Stimulated activated CD8-positive, alpha-beta memory T cell treated with anti-CD3 and anti-CD28 coated beads, Interleukin-4, amount 100 ng/mL, for 48 hours (primary cell): ENCODE measurements at regions not wholly inside any gene's neighbourhood (a gene's known extent, or its start where the extent isn't known, plus 50 kb on each side); places are given as distances from the start of the nearest gene placed in this dataset.

Experiments used
- DNase-seq: peaks from one replicate; pipeline ENCODE4 v3.0.0-alpha.2; 2020

DNA sequence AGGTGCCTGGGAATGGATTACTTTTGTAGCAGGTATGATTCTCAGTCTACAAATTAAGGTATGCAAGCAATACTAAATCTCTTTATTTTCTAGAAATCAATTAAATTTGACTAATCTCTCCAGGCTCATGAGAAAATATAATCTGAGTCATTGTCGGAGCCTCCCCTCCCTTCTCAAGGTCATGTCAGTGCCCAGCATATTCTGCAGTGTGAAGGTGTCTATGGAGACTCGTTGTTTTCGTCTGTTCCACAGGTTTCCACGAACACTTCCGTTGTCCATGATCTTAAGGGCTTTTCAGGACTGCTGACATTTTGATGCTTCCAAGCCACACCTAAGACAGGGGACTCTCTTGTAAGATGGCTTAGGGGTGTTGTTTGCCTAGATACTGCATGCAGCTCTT lies 56.6 kb upstream of the SCOC start:
- no peak for DNase-seq

DNA sequence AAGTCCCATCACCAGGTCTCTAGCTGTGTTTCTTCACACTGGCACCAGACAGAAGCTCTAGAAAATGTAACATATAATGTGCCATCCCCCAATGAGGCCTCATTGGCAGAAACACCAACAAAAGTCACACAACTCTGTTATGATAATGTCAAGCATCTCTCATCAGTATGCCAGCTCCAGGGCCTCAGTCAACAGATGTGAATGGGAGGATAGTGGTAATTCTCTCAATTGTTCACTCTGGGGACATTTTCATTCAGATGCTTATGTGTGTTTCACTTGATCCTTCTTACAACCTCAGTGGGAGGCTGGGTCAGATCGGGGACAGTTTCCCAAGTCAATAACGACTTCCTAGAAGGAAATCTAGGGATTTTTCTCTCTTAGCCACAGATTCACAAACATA lies 57.5 kb upstream of the SCOC start:
- DNase-seq: no peak

DNA sequence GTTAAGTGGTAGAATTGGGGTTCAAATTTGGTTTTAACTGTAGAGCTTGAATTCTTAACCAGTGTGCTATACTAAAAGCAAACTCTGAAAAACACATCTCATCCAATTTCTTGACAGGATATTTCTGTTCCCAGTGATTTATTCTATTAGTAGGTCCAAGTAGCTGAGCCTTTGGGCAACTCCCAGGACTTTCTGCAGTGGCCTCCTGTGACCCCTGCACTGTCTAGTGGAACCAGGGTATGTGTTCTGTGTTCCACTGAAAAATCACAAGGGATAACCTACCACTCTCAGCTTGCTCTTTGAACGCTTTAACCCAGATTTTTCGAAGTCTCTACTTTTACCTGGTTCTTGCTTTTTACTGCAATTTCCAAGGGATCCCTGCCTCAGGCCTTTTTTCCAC lies 58.0 kb upstream of the SCOC start:
- DNase-seq: no peak

DNA sequence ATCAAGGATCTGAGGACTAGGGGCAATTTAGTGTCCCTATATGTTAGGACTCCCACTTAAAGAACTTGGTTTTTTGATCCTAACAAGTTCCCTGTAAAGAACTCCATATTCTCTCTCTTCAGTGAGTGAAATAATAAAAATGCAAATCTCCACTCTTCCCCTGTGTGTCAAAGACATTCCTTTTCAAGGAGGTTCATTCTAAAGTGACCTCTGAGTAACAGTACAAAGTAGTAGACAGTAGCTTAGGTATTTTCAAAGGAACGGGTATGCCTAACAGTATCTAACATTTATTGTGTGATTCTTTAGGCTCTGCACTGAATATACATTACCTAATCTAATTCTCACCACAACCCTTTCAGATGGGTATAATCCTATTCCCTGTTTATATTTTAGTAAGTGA lies 58.4 kb upstream of the SCOC start:
- DNase-seq: no peak

DNA sequence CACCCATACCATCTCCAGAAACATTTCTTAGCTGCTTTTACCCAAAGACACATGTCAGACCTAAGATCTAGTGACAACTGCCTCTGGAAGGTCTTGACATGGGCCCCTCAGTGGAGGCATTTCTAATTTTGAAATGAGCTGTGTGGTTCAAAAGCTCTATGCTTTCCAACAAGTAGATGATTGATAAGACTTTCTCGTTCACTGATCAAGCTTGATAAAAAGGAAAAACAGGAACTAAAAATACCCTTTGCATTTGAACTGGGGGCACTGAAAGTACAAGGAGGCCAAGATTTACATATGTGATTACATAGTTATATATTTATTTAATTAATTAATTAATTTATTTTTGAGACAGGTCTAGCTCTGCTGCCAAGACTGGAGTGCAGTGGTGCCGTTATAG lies 61.3 kb upstream of the SCOC start:
- no peak for DNase-seq

DNA sequence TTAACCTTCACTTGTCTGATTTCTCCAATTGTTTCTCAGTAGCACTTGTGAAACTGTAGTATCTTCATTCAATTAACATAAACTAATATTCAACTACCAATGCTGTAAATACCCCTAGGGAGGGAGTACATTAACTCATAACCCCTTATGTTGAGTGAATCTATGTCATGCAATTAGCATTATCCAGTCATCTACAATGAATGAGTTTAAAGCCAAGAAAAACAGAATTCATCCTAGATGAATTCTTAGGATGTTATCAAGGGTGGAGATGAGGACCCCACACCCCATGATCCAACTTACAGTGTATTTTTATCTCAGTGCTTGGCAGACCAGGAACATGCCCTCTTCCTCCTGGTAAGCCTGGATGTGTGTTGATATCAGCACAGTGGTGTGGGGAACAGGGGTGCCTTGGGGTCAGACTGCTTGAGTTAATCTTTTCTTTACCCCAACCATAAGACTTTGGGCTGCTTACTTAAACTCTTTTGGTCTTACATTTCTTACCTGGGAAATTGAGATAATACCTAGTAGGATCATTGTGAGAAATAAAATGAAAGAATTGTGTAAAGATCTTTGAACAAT lies 62.1 kb upstream of the SCOC start:
- no peak for DNase-seq

- DNase-seq: no peak
These were observed 64.1 kb upstream of the SCOC start for GRCh38 chr4:140309124-140309870.

GRCh38 chr4:140308366-140309123 lies 64.9 kb upstream of the SCOC start:
- no peak for DNase-seq

- no peak for DNase-seq
These were observed 68.4 kb upstream of the SCOC start for GRCh38 chr4:140305053-140305452.

DNA sequence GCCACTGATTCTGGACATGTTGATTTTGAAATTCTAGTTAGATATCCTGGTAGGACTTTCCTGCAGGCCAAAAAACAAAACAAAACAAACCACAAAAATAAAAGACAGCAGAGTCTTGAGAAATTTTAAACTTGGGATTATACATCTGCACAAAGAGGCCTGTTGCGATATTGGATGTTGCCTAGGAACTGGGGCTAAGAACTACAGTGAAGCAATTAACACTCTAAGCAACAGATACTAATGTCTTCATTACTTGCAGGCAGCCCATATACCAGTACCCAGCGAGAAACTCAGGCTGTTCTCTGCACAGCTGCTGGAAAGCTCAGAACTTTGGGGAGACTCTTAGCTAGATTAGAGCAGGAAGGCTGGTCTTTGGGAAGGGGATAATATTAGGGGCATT lies 69.1 kb upstream of the SCOC start:
- no peak for DNase-seq

GRCh38 chr4:140302151-140302859 lies 71.1 kb upstream of the SCOC start:
- DNase-seq: no peak

DNA sequence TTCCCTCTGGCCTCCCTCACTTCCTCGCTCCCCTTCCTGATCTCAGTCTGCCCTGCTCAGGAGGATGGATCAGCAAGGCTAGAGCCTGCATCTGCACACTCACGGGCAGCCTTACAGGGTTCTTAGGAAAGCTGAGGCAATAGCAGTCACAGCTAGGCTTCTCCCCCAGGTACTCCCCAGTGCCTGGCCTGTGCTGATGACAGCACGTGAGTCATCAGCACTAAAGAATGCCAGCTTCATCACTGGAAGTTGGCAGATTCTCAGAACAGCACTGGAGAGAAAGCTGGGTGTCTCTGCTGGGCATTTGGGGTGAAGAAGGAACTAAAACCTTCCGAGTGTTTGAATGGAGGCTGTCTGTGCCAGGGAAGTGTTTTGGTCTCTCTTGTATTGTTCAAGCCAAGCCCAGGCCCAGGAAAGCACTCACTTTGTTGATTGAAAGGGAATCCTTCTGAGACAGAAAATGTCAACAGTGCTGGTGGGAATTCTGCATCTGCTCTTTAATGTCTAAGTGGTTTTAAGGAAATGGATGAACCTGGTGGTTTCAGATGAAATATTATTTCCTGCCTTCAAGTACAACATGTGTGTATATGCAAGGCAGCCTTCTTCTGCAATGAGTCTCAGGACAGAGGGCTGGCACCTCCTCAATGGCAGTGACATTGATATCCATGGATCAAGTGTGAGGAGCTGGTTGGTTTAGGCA lies 73.0 kb upstream of the SCOC start:
- DNase-seq: peak; percentile 25

DNA sequence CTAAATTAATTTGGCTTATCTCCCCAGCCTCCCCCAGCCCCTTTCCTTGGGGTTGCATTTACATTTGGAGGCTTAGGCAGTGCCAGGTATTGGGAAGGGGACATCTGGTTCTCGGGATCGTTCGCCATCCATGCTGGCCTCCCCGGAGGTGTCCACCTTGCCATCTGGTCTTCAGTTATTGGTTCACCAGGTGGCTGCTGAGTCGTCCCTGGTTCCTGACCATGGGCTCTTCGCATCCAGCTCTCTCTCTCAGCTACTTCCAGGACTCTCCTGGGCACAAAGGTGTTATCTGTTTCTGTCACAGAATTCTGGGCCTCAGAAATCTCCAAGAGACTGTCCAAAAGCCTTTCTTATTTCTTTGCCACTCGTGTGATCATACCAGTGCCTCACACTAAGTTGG lies 75.4 kb upstream of the SCOC start:
- no peak for DNase-seq

DNA sequence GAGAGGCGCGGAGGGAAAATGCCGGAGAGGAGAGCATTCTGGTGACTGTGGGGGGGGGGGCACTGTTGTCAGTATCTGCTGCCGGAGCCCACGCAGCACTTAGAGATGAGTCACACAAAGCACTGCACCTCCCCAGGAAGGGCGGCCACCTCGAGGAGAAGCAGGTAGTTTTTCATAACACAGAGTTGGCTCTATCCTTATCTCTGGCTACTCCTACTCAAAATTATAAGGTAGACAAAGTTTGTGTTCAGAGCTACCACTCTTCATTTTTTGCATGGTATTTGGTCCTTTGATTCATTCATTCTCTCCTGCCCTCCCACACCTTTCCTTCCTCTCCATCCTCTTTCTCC lies 76.2 kb upstream of the SCOC start:
- no peak for DNase-seq

- DNase-seq: no peak
These were observed 76.9 kb upstream of the SCOC start for GRCh38 chr4:140296335-140297220.

DNA sequence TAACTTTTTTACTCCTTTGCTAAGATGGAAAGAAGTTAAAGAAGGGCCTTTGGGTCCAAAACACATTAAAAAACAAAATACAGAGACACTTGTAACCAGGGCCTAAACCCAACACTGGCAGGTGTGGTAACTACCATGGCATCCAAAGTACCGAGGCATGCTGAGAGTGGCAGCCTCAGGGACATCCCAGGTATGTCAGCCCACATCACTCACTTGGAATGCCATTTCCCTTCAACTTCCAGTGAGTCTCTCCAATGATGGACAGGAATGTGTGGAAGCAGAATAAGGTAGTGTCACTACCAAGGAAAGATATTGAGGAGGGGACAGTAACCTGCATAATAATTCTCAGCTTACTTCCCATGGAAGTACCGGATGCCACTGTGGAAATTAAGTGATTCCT lies 79.5 kb upstream of the SCOC start:
- DNase-seq: no peak

- DNase-seq: no peak
These were observed 82.2 kb upstream of the SCOC start for GRCh38 chr4:140291259-140291658.

DNA sequence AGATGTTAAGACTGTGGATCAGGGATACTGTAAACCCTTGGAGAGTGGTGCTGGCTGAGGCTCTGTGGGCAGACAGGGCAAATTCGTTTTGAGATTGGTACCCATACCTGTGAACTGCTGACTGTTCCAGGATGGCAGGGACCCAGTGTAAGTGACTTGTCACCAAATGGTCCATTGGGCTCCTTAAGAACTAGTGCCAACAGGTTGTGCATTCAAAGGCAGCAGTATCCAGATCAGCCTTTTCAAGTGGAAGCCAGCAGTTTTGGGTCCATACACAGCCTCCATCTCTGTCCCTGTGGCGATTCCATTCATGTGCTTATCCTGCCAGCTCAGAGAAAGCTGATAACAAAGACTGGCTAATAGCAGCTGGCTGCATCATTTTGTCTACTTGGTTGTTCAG lies 84.0 kb upstream of the SCOC start:
- no peak for DNase-seq

GRCh38 chr4:140286456-140286855 lies 87.0 kb upstream of the SCOC start:
- DNase-seq: no peak

- no peak for DNase-seq
These were observed 89.0 kb upstream of the SCOC start for GRCh38 chr4:140284456-140284855.

DNA sequence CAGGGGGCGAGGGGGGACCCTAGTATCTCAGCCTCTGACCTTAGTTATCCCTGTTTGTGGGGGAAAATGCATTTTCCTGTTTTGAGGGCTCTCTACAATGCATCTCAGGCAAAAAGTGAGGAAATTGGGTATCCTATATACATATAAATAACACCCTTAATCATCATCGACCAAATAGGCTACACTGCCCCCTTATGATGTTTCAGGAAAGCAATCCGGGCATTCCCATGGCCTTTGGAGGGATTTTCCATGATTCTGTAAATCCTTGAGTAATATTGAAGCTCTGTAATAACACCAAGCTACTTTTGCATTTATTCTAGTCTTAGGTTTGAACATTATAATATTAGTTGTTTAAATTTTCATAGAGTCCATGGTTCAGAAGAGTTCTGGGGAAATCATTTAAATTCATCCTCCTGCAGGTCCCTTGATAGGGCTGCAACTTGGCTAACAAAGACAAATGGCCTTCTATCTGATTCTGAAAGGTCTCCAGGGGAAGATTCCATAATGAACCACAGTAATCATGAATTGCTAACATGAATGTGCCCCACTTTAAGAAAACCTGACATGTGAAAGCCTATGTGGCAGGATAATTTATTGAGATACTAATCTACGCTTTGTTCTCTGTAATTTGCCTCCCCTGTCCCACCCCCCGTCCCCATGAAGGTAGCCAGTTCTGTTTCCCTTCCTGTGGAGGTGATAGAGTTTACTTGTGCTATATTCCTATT lies 91.5 kb upstream of the SCOC start:
- DNase-seq: no peak
